ENCODE measurements at regions not wholly inside any gene's neighbourhood (a gene's known extent, or its start where the extent isn't known, plus 50 kb on each side); places are given as distances from the start of the nearest gene placed in this dataset.

DNA sequence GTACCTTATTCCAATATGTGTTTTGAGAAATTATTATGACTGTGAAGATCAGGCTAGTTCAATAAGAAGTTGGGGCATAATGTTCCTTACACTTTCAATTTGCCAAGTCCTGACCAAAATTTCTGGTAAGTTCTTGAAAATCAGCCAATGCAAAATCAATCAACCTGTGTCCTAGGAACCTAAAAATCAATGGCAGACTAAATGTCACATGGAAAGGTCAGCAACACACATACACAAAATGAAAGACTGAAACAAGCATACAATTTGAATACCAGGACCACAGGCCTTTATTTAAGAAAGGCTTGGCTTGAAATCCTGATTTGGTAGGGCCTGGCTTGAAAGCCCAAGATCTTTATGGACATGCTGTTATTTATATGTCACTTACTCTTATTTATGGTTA is 155.5 kb upstream of the ZKSCAN2 start:
- no peaks in the 10 kb centered on the region for H3K4me1 ChIP-seq
- no peaks in the 10 kb centered on the region for H3K27me3 ChIP-seq
- no peak for DNase-seq
- no peaks in the 10 kb centered on the region for H3K36me3 ChIP-seq
- TF ChIP-seq CTCF (IDR thresholded peaks at IDR 0.05; ENCODE audit: low read depth, low read length): no peak
- no peak overlapping the region for H3K4me3 ChIP-seq (ENCODE audit: low read depth, low read length)
- H3K9me3 ChIP-seq: no peaks in the 10 kb centered on the region; the same call in none of the 2 replicates

GRCh38 chr16:25411396-25412081 is 153.9 kb upstream of the ZKSCAN2 start:
- no peak for TF ChIP-seq CTCF (IDR thresholded peaks at IDR 0.05; ENCODE audit: low read depth, low read length)
- no peaks in the 10 kb centered on the region for H3K36me3 ChIP-seq
- H3K27me3 ChIP-seq: no peaks in the 10 kb centered on the region
- no peak overlapping the region for H3K4me3 ChIP-seq (ENCODE audit: low read depth, low read length)
- H3K9me3 ChIP-seq: no peaks in the 10 kb centered on the region
- DNase-seq: no peak
- no peaks in the 10 kb centered on the region for H3K4me1 ChIP-seq

GRCh38 chr16:25403852-25404251 is 146.2 kb upstream of the ZKSCAN2 start:
- Histone ChIP-seq H3K36me3 (no peaks in the 10 kb centered on the region), H3K27me3 (no peaks in the 10 kb centered on the region), H3K4me1 (no peaks in the 10 kb centered on the region), H3K4me3 (ENCODE audit: low read depth, low read length) (no peak overlapping the region), H3K9me3 (no peaks in the 10 kb centered on the region)
- DNase-seq: no peak
- TF ChIP-seq CTCF (IDR thresholded peaks at IDR 0.05; ENCODE audit: low read depth, low read length): no peak

DNA sequence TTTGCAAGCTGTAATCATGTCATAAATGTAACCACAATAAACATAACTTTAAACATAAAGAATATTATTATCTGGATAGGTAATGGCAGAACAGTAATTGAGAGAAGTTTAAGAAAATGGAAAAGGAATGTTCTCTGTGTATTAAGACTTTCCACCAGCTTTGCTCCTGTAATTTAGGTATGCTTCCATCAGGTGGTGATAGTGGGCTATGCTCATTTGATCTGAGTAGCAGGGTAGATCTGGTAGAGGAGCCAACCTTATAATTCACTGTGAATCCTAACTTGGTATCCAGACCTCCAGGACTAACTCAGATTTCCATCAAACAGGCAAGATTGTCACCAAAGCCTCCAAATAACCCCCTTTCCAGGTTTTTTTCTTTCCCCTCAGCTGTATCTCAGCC is 137.9 kb upstream of the ZKSCAN2 start:
- Histone ChIP-seq H3K4me3 (ENCODE audit: low read depth, low read length) (no peak overlapping the region), H3K36me3 (no peaks in the 10 kb centered on the region), H3K4me1 (no peaks in the 10 kb centered on the region), H3K27me3 (no peaks in the 10 kb centered on the region), H3K9me3 (no peaks in the 10 kb centered on the region; the same call in 1 of the 2 replicates)
- peak; percentile 14; the same call in 1 of the 2 replicates for TF ChIP-seq CTCF (IDR thresholded peaks at IDR 0.05; ENCODE audit: low read depth, low read length)
- no peak for DNase-seq

DNA sequence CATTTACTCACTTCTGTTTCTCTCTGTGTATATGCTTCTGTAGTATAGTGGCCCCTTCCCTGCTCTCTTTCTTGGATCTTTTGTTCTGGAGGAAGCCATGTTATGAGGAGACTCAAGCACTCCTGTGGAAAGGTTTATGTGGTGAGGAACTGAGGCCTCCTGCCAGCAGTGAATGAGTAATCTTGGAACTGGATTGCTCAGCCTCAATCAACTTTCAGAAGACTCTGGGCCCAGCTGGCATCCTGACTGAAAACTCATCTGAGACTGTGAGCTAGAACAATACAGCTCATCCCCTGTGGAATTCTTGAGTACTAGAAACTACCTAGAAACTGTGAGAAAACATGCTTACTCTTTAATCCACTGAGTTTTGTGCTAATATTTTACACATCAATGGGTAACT is 133.1 kb upstream of the ZKSCAN2 start:
- DNase-seq: no peak
- H3K4me1 ChIP-seq: no peaks in the 10 kb centered on the region
- no peaks in the 10 kb centered on the region for H3K36me3 ChIP-seq
- no peak for TF ChIP-seq CTCF (IDR thresholded peaks at IDR 0.05; ENCODE audit: low read depth, low read length)
- no peak overlapping the region for H3K4me3 ChIP-seq (ENCODE audit: low read depth, low read length)
- no peaks in the 10 kb centered on the region for H3K9me3 ChIP-seq
- H3K27me3 ChIP-seq: no peaks in the 10 kb centered on the region

DNA sequence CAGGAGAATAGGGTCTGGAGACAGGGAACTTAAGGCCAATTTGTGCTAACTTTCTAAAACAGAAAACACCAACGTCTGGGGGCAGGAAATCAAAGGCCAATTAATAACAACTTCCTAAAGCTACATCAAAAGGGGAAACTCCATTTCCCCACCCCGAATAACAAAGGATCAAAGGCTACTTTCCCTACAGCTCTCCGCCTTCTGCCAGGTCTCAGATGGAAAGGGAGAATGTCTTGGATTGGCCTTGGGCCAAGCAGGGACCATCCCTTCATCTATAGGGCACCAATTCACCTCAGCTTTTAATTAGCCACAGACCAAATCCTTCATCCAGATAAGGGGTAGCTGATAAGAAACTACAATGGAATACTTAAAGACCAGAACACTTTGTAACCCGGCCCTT is 116.9 kb upstream of the ZKSCAN2 start:
- Histone ChIP-seq H3K9me3 (no peaks in the 10 kb centered on the region), H3K4me3 (ENCODE audit: low read depth, low read length) (no peak overlapping the region), H3K36me3 (no peaks in the 10 kb centered on the region), H3K27me3 (no peaks in the 10 kb centered on the region), H3K4me1 (no peaks in the 10 kb centered on the region)
- no peak for TF ChIP-seq CTCF (IDR thresholded peaks at IDR 0.05; ENCODE audit: low read depth, low read length)
- no peak for DNase-seq
